Ascending aorta (tissue), 2 donors: ENCODE measurements at regions not wholly inside any gene's neighbourhood (a gene's known extent, or its start where the extent isn't known, plus 50 kb on each side); places are given as distances from the start of the nearest gene placed in this dataset.

ENCODE experiments used
- DNase-seq, 2 donors: peaks; one replicate each; pipeline ENCODE4 v3.0.0-alpha.2; 2019; ENCODE audit warnings: low spot score in 2 of 2
- H3K27ac ChIP-seq, 2 donors: fragments of 200-600 bp; sonication (generic); one replicate each; pipeline ENCODE4 v1.5.1; 2016 to 2017; ENCODE audit warnings: mild to moderate bottlenecking in 1 of 2
- H3K27me3 ChIP-seq: fragments of 200-600 bp; sonication (generic); one replicate; pipeline ENCODE4 v1.5.1; 2017
- H3K36me3 ChIP-seq, 2 donors: fragments of 200-600 bp; sonication (generic); one replicate each; pipeline ENCODE4 v1.5.1; 2016
- H3K4me1 ChIP-seq, 2 donors: fragments of 200-600 bp; sonication (generic); one replicate each; pipeline ENCODE4 v1.5.1; 2016 to 2017; ENCODE audit warnings: mild to moderate bottlenecking in 1 of 2
- H3K4me3 ChIP-seq, 2 donors: fragments of 200-600 bp; sonication (generic); one replicate each; pipeline ENCODE4 v1.5.1; 2016 to 2017; ENCODE audit warnings: mild to moderate bottlenecking in 1 of 2
- H3K9me3 ChIP-seq, 2 donors: fragments of 200-600 bp; sonication (generic); one replicate each; pipeline ENCODE4 v1.5.1; 2016
- intact Hi-C: fragments of 100-400 bp; cut with DNase I; formaldehyde crosslinking; loops from one replicate; pipeline ENCODE4 v1.15.1; 2023
- TF ChIP-seq, protein P1 (sequence below), 3 experiments: fragments of 200-600 bp in 2 of 3; fragments of 450-650 bp in 1 of 3; sonication (generic) in 2 of 3; IDR thresholded peaks; one replicate each; pipeline ENCODE4 v1.5.1; 2016 to 2019; ENCODE audit warnings: antibody characterized with exemption in 3 of 3, mild to moderate bottlenecking in 1 of 3, moderate library complexity in 1 of 3

DNA sequence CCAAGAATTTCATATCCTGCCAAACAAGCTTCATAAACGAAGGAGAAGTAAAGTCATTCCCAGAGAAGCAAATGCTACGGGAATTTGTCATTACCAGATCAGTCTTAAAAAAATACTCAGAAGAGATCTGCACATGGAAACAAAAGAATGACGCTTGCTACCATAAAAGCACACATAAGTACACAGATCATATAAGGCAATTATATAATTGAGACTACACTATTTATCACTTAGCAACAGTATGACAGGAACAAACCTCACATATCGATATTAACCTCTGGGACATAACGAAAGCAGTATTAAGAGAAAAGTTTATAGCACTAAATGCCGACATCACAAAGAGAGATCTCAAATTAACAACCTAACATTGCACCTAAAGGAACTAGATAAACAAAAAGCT lies 67.6 kb upstream of the TMEM200A start:
- H3K4me3 ChIP-seq = no peak overlapping the region
- H3K36me3 ChIP-seq = no peaks in the 10 kb centered on the region
- H3K4me1 ChIP-seq = no peaks in the 10 kb centered on the region
- TF ChIP-seq, protein P1, sequence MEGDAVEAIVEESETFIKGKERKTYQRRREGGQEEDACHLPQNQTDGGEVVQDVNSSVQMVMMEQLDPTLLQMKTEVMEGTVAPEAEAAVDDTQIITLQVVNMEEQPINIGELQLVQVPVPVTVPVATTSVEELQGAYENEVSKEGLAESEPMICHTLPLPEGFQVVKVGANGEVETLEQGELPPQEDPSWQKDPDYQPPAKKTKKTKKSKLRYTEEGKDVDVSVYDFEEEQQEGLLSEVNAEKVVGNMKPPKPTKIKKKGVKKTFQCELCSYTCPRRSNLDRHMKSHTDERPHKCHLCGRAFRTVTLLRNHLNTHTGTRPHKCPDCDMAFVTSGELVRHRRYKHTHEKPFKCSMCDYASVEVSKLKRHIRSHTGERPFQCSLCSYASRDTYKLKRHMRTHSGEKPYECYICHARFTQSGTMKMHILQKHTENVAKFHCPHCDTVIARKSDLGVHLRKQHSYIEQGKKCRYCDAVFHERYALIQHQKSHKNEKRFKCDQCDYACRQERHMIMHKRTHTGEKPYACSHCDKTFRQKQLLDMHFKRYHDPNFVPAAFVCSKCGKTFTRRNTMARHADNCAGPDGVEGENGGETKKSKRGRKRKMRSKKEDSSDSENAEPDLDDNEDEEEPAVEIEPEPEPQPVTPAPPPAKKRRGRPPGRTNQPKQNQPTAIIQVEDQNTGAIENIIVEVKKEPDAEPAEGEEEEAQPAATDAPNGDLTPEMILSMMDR (IDR thresholded peaks at IDR 0.05) = no peak
- H3K27ac ChIP-seq = no peak overlapping the region
- intact Hi-C loops = no loop called here
- H3K27me3 ChIP-seq = no peaks in the 10 kb centered on the region
- no peaks in the 10 kb centered on the region for H3K9me3 ChIP-seq
- DNase-seq = no peak

DNA sequence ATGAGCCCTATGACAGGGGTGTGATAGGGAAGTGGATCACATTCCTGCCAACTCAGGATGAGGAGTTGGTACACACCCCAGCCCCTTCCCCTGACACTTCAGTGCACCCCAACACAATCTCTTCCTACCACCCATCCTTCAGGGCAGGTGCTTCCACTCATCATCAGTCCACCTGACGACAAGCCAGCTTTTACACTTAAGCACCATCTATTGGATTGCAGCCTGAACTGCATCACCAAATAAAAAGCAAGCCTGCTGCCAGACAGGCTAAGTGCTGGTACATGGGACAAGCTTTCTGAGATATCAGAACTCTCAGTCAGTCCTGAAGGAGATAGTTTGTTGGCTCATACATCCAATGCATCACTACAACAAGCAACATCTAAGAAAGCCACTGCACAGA lies 69.0 kb upstream of the TMEM200A start:
- intact Hi-C loops = no loop called here
- Histone ChIP-seq H3K4me1 (no peaks in the 10 kb centered on the region), H3K4me3 (no peak overlapping the region), H3K36me3 (no peaks in the 10 kb centered on the region), H3K27me3 (no peaks in the 10 kb centered on the region), H3K9me3 (no peaks in the 10 kb centered on the region), H3K27ac (no peak overlapping the region)
- no peak for DNase-seq
- TF ChIP-seq, protein P1 (IDR thresholded peaks at IDR 0.05) = no peak

GRCh38 chr6:130293800-130294199 lies 71.0 kb upstream of the SAMD3 start:
- no peaks in the 10 kb centered on the region for H3K36me3 ChIP-seq
- H3K9me3 ChIP-seq = no peaks in the 10 kb centered on the region
- H3K4me1 ChIP-seq = no peaks in the 10 kb centered on the region
- TF ChIP-seq, protein P1 (IDR thresholded peaks at IDR 0.05) = peak in 1 of 3 experiments; percentile 20
- no peaks in the 10 kb centered on the region for H3K27me3 ChIP-seq
- no peak for DNase-seq
- intact Hi-C loops = no loop called here
- no peak overlapping the region for H3K27ac ChIP-seq
- no peak overlapping the region for H3K4me3 ChIP-seq

- no peaks in the 10 kb centered on the region for H3K27me3 ChIP-seq
- no peak for DNase-seq
- no peaks in the 10 kb centered on the region for H3K36me3 ChIP-seq
- no peaks in the 10 kb centered on the region for H3K4me1 ChIP-seq
- TF ChIP-seq, protein P1 (IDR thresholded peaks at IDR 0.05) = no peak
- no peak overlapping the region for H3K27ac ChIP-seq
- intact Hi-C loops = no loop called here
- H3K4me3 ChIP-seq = no peak overlapping the region
- H3K9me3 ChIP-seq = no peaks in the 10 kb centered on the region
These were observed 65.3 kb upstream of the SAMD3 start for GRCh38 chr6:130288065-130288464.

- TF ChIP-seq, protein P1 (IDR thresholded peaks at IDR 0.05) = no peak
- intact Hi-C loops = no loop called here
- H3K36me3 ChIP-seq = no peaks in the 10 kb centered on the region
- H3K4me1 ChIP-seq = no peaks in the 10 kb centered on the region
- no peaks in the 10 kb centered on the region for H3K27me3 ChIP-seq
- no peaks in the 10 kb centered on the region for H3K9me3 ChIP-seq
- no peak overlapping the region for H3K27ac ChIP-seq
- DNase-seq = no peak
- H3K4me3 ChIP-seq = no peak overlapping the region
These were observed 59.7 kb upstream of the SAMD3 start for GRCh38 chr6:130282234-130282995.
